ENCODE measurements at regions not wholly inside any gene's neighbourhood (a gene's known extent, or its start where the extent isn't known, plus 50 kb on each side); places are given as distances from the start of the nearest gene placed in this dataset.
"Not testable (repeated sequence)": the region's sequence is repeated elsewhere in the genome, so short reads cannot be mapped to it uniquely, and the experiment has no call there.

- no peak for DNase-seq
These were observed 518.6 kb upstream of the SLC39A10 start for GRCh38 chr2:195138435-195138834.

DNA sequence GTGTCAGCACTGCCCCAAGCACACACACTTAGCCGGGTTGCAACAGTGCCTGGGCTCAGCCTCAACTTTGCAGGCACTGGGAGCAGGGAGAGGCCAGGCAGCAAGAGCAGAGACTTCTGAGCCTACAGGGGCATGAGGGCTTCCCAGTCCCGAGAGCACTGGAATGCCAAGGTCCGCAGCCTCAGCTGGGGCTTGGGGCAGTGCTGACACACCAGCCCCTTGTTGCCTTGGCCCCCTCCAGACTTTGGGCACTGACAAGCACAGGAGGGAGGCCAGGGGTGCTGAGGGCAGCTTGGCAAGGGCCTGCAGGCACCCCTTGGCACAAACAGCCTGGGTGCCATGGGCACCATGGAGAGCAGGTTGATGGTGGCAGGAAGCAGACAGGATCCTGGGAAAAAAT, 531.1 kb upstream of the SLC39A10 start:
- DNase-seq = not testable (repeated sequence)

GRCh38 chr2:195124391-195125079, 532.5 kb upstream of the SLC39A10 start:
- DNase-seq = no peak

- DNase-seq = no peak
These were observed 534.4 kb upstream of the SLC39A10 start for GRCh38 chr2:195122653-195123052.

GRCh38 chr2:195121341-195121740, 535.7 kb upstream of the SLC39A10 start:
- DNase-seq = no peak

DNA sequence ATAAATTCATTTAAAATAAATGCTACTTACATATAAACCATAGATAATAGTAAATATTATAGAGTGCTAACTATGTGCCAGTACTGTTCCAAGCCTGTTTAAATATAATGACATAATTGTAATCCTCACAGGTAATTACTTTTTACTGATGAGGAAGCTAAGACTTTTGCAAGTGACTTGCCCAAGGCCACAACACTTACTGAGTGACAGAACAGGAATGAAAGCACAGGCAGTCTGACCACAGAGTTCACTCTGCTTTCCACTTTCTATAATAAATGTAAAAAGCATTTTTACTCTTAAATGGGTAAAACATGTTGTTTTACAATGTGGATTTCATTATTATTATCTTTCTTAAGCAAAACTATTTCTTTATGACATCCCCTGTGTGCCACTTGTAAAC, 537.8 kb upstream of the SLC39A10 start:
- no peak for DNase-seq

DNA sequence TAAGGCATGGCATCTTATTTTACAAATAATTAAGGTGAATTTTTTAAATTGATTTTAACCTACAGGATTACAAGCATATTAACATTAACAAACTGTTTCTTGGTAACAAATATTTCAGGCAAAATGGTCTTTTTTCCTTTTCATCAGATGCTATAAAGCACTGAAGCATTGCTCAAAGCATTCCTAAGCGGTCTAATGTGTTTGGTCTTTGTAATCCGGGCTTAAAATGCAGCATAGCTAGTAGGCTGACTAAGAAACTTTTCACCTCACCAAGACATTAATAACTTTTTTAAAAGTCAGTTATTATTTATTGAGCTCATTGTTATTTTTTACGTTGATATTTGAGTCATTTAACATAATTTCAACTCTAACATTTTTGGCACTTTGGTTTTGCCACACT, 538.8 kb upstream of the SLC39A10 start:
- no peak for DNase-seq

- no peak for DNase-seq
These were observed 540.0 kb upstream of the SLC39A10 start for GRCh38 chr2:195117011-195117410.

DNA sequence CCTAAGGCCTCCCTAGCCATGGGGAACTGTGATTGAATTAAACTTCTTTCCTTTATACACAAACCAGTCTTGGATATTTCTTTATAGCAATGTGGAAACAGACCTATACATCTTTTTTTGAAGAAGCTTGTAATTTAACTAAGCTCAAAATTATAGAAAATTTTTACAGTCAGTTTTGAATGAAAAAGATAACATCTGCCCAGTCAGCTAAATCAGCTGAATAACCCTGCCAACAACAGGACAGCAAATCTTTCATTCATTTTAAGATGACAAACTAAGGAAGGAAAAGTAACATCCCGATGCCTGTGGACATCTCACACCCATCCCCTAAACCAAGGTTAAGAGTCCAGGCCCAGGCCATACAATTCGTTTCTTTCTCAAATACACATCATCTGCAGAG, 541.3 kb upstream of the SLC39A10 start:
- DNase-seq = no peak

DNA sequence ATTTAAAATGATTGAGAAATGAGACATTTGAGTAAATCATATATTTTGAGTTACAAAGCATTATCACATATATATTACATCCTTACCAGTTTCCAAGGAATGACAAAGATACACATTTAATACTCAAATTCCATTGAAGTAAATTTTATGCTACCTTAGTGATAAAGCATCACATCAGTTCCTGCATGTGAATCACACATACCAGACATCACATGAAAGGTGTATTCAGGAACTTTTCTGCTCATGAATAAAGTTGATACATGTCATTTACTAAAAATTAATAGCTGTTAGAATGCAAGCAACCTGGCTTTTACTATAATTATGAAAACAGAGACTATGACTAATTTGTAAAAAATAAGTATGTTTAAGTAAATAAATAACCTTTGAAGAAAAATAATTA, 548.8 kb upstream of the SLC39A10 start:
- DNase-seq = no peak

GRCh38 chr2:195106681-195107380, 550.2 kb upstream of the SLC39A10 start:
- DNase-seq = no peak

- DNase-seq = no peak
These were observed 551.4 kb upstream of the SLC39A10 start for GRCh38 chr2:195105581-195105980.

DNA sequence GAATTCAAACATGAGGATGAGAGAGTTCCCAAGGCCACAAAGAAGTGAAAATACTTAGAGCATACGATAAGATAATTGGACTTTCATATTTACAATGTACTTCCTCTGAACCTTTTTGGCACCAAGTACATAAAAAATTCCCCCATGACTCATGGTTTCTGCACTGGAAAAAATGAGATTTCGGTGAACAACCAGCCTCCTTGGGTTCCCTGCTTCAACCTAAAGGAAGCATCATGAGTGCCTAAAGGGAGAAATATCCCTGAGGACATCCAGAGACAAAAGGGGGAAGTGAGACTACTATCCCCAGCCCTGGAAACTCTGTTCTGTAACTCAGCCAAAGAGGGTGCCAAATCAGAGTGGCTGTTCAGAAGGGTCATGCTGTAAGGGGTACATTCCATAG, 562.7 kb upstream of the SLC39A10 start:
- DNase-seq = no peak

DNA sequence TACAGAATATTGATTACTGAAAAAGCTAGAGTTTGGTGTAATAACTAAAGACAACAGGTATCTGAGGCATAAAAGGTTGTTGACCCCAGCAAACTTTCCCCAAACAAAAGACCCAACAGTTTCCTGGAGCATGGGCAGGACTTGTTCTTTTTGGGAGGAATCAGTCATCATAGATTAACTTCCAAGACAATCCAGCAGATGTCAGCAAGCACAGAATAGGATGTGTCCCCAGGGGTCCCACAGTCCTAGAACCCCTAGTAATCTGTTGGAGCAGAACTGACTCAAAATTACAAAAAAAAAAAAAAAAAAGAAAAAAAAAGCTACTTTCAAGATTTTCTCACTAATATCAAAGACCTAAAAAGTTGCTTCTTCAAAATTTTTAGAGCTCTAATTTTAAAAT, 564.7 kb upstream of the SLC39A10 start:
- DNase-seq = no peak

DNA sequence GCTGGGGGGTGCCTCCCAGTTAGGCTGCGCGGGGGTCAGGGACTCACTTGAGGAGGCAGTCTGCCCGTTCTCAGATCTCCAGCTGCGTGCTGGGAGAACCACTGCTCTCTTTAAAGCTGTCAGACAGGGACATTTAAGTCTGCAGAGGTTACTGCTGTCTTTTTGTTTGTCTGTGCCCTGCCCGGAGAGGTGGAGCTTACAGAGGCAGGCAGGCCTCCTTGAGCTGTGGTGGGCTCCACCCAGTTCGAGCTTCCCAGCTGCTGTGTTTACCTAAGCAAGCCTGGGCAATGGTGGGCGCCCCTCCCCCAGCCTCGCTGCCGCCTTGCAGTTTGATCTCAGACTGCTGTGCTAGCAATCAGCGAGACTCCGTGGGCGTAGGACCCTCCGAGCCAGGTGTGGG, 584.2 kb upstream of the SLC39A10 start:
- DNase-seq = peak; percentile 5

DNA sequence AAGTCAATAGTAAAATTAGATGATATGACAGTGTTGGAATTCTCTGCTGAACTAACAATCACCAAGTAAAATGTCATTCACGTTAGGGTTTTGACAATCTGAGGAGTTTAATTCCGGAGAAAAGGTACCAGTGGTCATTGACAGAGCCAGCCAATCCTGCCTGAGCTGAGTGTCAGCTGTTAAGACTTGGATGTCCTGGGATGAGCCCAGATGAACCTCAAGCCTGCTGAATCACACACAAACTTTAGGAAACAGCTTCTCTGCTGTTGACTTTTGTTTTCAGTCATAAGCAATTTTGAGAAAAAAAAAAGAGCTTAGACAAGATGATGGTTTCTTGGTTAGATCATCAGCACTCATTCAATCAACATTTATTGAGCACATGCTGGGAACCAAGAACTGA, 600.0 kb upstream of the SLC39A10 start:
- DNase-seq = no peak

DNA sequence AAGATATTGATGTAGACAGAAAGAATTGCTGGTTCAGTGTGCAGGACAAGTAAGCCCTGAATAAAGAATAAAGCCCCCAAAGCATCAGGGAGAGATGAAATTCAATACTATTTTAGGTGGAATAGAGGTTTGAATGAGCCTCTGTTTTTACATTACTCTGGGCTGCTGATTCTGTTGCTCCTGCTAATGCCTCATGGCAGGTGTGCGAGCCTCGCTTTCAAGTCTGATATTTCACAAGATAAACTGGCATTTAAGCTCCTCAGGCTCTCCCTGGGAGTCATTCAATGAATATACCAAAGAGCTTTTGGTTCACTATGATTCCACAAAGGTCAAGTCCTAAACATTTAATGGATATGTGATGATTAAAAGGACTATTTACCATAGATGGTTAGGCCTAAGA, 601.0 kb upstream of the SLC39A10 start:
- DNase-seq = no peak

DNA sequence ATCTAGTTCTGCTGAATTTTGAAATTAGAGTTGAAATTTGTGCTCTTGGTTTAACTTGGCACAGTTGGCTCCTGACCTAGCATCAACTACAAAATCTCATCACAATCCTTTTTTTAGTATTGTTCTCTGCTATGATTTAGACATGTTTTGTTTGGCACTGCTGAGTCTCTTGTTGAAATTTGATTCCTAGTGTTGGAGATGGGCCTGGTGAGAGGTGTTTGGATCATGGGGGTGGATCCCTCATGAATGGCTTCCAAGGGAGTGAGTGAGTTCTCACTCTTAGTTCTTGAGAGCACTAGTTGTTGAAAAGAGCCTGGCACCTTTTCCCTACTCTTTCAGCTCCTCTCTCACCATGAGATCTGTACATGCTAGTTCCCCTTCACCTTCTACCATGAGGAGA, 605.6 kb upstream of the SLC39A10 start:
- DNase-seq = no peak

GRCh38 chr2:195049372-195050031, 607.5 kb upstream of the SLC39A10 start:
- DNase-seq = no peak

- DNase-seq = no peak
These were observed 609.1 kb upstream of the SLC39A10 start for GRCh38 chr2:195047955-195048354.

GRCh38 chr2:195044801-195045200, 612.2 kb upstream of the SLC39A10 start:
- no peak for DNase-seq

DNA sequence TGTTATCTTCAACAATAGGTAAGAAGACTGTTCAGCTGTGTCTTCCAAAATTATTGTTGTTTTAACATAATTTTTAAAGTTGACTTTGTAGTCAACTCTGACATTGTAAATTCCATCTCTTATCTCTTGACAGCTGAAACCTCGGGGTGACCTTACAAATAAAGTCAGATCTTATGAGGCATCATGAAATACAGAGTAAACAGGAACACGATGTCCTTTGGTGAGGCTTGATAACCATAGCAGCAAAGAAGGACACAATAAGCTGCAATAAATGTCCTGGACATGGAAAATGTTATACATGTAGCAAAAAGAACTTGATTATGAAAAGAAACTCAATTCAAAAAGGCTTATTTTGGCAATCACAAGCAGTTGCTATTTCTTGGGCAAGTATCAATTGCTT, 618.9 kb upstream of the SLC39A10 start:
- DNase-seq = no peak

GRCh38 chr2:195037045-195037444, 620.0 kb upstream of the SLC39A10 start:
- DNase-seq = no peak

- DNase-seq = no peak
These were observed 625.6 kb upstream of the SLC39A10 start for GRCh38 chr2:195031411-195031810.

All from NCI-H510A treated with DMSO at 0.1 percent for 48 hours (cell line).